ENCODE measurements at regions not wholly inside any gene's neighbourhood (a gene's known extent, or its start where the extent isn't known, plus 50 kb on each side); places are given as distances from the start of the nearest gene placed in this dataset.

DNA sequence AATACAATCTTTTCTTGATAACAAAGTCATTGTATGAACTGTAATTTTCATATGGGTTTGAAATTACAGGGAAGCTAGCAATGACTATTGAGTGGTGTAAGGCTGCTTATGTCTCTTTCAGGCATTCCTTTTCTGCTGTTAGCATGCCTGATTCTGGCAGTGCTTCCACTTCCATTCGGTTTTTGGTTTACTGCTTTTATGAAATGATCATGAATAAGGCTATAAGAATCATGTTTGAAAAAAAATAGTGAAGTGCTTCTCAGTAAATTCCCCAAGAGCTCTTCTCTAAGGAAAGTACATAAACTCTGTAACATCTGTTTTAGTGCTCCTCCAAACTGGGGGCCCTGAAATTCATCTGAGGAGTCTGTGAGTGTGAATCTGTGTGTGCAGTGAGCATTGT is 434.0 kb upstream of the RGS6 start:
- DNase-seq (ENCODE audit: low read depth), result no peak

DNA sequence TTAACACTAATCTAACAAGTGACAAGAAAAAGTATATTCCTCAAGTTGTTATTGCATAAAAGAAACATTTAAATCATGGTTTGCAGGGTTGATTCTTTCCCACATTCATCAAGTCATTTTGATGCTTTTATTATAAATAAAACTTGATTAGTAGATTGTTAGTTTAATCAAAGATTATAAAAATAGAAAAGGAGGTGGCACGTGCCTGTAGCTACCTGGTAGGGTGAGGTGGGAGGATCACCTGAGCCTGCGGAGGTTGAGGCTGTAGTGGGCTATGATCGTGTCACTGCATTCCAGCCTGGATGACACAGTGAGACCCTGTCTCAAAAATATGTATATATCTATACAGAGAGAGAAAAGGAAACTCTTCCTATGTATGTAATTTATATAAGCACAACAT is 433.2 kb upstream of the RGS6 start:
- no peak for DNase-seq (ENCODE audit: low read depth)

DNA sequence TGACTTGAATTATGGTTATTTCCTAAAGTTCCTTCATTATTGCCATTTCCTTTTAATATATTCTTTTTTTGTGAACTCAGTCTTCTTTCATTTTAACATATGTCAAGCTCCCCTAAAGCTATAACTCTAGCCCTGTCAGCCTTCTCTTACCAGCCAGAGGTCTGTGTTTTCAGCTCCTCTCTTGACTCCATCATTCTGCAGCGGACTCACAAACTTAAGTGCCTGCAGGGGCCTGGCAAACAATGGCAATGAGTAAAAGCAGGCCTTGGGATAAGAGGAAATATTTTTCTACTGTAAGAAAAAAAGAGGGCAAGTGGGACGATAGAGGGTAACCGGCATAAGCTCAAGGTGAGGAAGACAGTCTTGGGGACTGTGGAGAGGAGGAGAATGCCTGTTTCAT is 424.5 kb upstream of the RGS6 start:
- no peak for DNase-seq (ENCODE audit: low read depth)

DNA sequence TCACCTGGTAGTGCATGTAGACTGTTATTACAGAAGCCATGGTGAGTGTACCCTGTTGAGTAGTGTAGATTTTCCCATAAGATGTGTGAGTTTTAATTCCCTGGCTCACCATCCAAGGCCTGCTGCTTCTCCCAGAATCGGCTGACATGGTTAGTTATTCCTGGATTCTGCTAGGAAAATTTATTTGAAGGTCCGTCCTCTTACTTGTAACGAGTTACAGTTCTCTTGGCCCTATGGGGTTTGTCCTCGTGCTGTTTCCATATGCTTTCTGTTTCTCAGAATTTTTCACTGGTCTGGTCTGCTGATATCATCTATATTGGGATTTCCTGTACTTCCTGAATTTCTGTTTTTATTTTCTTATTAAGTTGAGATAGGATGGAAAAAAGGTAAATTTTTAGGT is 423.3 kb upstream of the RGS6 start:
- DNase-seq (ENCODE audit: low read depth), result no peak

DNA sequence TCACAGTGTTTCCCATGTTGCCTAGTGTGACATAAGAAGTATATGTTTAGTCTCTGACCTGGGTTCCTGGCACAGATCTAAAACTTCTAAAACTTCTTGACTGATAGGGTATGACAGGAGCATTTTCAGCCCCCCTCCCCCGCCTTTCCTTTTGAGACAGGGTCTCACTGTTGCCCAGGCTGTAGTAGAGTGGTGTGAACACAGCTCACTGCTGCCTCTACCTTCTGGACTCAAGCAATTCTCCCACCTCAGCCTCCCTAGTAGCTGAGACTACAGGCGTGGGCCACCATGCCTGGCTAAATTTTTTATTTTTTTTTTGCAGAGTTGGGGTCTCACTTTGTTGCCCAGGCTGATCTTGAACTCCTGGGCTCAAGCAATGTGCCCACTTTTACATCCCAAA is 421.1 kb upstream of the RGS6 start:
- no peak for DNase-seq (ENCODE audit: low read depth)

DNA sequence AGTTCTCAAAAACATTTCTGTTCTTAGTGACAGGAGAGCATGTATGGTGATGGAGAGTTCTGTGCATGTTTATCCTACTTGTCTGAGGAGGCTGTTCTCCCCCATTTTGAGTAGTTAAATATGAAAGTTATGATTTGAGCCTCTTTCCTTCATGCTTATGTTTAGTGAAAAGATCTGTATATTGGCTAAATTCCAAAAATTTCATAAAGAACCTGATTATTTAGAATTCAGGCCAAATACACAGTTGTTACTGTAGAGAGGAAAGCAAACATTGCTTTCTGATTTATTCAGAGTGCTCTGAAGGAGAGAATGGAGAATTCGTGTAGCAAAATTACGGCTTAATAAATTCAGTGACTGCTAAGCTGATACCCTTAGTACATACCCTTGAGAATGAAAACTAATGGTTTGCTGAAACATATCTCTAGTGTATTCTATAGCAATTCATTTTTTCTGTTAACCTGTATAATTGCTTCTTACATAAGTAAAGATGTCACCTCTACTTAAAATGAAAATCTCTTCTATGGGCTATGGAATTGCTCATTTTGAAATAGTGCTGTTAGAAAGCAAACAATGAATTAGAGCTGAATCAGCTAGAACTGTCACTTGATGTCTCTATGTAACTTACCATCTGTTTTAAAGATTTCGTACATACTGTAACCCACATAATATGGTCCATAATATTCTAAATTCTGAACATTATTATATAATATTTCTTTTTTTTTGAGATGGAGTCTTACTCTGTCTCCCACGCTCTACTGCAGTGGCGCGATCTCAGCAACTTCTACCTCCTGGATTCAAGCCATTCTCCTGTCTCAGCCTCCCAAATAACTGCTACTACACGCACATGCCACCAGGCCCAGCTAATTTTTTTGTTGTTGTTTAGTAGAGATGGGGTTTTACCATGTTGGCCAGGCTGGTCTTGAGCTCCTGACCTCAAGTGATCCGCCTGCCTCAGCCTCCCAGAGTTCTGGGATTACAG is 417.0 kb upstream of the RGS6 start:
- no peak for DNase-seq (ENCODE audit: low read depth)

DNA sequence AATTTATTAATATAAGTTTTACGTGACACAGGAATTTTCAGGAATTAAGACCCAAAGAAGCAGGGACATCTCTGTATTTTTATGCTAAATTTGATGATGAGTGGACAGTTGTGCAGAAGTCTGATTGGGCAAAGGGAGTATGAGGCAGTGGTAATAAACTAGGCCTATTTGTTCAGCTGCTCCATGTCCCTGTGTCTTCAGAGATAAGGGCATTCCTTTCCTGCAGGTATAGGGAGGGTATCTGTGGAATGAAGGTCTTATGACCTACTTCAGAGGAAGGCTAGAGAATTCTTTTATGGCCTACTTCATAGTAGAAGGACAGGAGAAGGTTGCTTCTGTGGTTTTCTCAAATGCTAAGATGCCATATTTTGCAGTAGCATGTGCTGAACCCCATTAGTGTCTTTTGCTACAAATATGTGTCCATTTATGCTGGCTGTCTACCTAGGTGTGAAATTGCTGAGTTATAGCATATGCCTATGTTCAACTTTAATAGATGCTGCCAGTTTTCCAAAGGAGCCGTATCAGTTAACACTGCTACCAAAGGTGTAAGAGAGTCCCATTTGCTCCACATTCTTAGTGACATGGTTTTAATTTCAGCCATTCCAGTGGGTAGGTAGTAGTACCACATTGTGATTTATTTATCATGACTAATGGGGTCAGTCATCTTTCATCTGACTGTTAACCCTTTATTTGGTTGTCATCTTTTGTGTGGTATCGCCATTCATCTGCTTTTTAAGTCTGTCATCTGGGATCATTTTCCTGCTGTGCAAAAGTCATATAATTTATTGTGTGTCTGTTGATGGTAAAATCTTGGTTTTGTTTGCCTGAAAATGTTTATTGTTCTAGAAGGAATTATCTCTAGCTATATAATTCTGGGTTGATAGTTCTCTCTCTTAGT is 410.7 kb upstream of the RGS6 start:
- no peak for DNase-seq (ENCODE audit: low read depth)

DNA sequence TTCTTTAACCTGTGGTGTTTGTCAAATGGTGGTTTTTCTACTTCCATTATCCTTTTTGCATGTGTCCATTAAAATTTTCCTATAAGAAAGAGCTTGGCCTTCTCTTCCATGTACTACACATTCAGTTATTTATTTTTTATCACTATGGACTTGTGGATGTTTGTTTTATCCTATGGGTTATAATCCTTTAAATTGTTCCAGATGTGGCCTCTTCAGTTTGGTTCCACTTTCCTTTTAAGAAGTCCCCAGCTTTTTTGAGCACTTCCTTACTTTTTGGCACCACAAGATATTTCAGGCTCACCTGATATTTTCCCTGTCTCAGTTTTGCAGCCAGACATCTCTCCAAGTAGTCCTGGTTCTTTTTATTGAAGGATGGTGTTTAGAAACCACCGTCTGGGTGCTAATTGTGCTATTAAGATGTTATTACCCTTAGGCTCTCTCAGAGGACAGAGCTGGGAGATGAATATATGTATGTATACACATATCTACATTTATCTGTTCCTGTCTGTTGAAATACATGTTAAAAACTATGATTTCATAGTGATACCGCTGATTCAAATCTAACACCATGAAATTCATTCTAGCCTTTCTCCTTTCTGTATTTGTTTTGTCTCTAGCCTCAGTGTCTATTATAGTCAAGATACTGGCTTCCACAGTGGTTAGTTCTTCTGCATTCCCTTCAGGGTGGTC is 408.5 kb upstream of the RGS6 start:
- no peak for DNase-seq (ENCODE audit: low read depth)

DNA sequence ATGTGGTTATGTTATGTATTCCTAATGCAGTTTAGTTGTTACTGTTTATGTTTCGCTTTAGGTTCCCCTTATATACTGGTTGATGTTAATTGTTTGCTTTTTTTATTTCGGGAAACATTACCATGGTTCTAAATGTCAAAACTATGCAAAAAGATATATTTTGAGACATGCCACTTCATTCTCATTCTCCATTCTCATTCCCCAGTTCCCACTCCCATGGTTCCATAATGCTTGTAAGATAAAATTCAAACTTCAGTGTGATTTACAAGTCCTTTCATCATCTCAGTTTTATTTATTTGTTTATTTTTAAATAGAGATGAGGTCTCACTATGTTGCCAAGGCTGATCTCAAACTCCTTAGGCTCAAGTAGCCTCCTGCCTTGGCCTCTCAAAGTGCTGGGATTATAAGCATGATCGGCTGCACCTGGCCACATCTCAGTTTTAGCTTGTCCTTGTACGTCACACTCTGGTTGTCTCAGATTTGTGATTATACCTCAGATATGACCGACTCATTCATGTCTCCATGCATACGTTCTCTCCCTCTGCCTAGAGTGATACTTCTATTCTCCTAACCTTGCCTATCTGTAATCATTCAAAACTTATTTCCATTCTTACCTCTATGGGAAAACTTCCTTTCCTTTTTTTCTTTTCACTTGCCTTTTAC is 407.8 kb upstream of the RGS6 start:
- DNase-seq (ENCODE audit: low read depth), result no peak

DNA sequence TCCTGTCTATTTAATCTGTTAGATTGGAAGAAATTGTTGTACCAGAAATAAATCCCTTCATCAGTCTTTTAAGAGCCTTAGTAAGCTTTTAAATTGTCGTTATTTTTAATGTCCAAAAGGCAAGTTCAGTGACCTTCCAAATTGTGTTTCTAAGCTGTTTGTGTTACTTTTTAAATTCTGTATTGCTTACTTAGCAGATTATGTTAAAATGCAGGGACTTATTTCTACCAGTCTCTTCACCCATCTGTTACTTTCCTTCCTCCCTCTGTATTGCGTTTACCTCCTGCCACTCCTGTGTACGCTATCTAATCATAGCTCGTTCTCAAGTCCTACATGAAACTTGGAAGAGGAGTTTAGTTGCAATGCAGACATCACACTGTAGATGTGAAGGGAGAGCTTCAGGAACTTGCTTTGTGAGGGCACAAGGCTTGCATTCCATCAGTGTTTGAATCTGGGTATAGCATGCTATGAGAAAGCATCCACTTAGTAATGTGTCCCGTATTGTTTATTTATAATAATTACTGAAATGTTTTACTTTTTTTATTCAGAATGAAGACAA is 406.5 kb upstream of the RGS6 start:
- DNase-seq (ENCODE audit: low read depth), result no peak

DNA sequence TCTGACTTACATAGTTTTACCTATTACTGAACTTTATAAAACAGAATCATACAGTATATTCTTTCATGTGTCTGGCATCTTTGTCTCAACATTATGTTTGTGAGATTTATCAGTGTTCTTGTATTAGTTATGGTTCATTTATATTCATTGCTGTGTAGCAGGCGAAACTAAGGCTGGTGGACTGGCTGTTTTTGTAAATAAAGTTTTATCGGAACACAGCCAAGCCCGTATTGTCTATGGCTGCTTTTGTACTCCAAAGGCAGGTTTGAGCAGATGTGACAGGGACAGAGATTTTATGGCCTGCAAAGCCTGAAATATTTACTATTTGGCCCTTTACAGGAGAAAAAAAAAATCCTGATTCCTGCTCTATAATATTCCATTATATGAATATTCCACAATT is 405.8 kb upstream of the RGS6 start:
- no peak for DNase-seq (ENCODE audit: low read depth)

DNA sequence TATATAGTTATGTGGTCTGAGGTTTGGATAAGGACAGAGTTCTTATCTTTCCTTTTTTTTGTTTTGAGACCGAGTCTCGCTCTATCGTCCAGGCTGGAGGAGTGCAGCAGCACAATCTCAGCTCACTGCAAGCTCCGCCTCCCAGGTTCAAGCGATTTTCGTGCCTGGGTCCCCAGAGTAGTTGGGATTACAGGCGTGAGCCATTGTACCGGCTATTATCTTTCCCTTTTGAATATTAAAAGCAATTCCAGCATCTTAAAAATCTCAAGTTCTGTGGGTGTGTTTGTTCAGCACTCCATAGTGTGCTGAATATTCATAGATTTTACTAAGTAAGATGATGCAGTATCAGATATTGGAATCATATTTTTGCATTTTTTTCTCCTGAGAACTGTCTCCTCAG is 404.4 kb upstream of the RGS6 start:
- no peak for DNase-seq (ENCODE audit: low read depth)

DNA sequence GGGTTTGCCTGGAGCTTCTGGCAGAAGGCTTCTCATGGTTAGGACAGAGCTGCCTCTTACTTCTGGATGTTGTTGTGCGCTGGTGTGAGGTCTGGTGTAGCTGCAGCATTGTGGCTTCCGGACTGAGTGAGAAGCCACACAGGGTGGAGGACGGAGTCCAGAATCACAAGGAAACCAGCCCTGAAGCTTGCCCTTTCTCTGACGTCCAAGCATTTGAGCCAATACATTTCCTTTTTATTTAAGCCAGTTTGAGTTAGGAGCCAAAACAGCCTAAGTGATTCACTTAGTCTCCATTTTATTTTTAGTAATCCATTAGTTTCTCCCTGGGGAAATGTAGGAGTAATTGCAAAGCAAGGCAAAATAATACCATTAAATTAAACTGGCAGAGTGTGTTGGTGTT is 402.4 kb upstream of the RGS6 start:
- DNase-seq (ENCODE audit: low read depth), result no peak

DNA sequence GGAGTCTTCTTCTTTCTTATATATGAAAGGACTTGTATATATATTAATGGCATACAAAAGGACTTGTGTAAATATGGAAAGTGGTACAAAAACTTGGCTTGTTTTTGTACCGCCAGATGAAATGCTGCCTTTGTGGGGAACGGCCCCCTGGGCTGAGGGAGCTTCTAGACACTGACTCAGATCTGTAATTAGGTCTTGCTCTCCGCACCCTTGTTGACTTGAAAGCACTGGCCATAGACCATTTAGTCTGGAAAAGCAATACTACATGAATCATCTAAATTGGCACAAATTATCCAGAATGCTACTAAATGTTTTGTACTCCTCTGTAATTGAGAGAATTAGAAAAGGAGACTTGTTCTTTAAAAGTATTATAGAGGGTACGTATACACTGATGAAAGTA is 399.9 kb upstream of the RGS6 start:
- no peak for DNase-seq (ENCODE audit: low read depth)

DNA sequence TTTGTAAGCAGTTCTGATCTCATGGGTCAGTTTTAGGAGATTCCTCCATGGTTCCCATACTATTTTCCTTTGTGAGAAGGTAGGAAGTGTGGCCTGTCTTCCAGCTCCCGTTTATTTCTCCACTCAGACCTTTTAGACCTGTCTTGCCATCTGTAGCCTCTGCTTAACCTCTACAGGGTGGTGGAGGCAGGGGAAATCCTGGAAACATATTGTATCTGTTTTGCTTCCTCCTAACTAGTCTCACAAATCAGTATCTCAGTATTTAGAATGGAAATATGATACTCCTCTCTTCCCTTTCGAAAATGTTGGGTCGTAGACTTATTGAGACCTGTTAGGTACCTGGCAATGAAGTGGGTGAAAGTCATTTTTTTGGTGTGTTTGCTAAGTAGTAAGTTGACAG is 399.4 kb upstream of the RGS6 start:
- DNase-seq (ENCODE audit: low read depth), result no peak

DNA sequence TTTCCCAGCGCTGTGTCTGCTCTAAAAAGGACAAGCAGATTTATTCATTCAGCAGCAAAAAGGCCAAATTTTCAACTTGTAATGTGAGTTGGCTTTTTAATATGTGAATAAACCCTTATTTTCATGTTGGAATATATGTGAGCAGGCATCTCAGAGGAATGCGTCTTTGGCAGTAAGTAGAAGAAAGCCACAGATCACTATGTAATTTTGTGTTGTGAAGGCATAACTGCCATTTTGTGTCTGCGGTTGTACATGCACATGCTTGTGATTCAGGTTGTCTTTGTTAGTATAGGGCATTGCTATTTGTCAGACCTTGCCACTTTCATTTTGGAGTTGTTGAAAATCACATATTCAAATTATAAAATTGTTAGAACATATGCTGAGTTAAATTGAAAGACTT is 398.8 kb upstream of the RGS6 start:
- no peak for DNase-seq (ENCODE audit: low read depth)

DNA sequence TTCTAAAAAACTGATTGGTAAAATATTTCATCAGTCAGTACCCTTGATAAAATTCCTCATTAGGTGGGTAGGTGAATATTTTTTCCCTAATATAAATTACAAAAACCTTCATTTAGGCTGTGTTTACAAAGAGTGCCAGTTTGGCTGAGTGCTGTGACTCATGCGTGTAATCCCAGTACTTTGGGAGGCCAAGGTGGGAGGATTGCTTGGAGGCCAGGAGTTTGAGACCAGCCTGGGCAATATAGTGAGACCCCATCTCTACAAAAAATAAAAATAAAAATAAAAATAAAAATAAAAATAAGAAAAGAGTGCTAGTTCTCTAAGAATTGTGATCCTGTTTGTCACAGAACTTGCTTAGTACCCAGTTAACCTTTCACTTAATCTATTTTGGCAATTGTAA is 398.4 kb upstream of the RGS6 start:
- DNase-seq (ENCODE audit: low read depth), result no peak

DNA sequence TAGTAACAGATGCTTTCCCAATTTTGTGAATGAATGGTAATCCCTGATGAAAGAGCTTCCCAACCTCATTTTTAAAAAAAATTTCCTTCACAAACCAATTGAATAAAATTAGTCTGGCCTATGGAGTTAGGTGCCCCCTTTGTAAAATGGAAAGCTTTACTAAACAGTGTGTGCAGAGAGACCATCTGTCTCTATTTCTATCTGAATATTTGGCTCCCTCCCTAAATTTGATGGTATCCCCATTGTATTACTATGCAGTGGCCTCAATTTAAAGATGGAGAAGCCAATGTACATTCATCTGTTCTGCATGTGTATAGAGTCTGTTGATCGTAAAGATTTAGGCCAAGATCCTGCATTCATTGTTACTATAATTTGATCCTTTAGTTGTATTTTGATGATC is 397.7 kb upstream of the RGS6 start:
- no peak for DNase-seq (ENCODE audit: low read depth)

DNA sequence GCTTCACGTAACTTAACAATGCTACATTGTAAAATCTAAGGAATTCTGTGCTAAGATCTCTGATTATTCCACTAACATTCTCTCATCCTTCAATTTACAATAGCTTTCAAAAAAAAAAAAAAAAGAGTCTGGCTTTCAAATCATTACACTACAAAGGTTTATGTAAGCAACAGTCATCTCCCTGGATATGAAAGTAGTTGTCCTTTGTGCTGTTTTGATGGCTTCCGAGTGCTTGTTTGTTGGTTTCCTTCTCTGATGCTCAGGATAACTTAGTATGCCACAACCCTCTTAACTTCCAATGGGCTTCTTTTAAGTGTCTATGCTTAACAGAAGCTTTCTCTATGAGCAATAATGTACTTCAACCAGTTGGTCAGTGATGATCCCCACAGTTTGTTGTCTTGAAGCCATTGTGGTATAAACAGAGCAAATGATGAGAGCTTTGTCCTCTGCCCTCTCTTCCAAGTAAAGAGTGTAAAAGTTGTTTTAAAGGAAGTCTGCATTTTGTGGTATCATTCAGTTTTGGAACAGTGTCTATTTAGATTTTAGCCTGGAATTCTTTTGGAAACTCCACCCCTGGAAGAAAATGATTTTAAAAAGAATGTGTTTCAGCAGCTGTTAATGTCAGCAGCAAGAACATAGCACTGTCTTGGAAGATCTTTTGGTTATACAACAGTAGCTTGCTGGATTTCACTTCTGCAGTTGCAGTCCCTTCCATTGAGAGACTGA is 396.1 kb upstream of the RGS6 start:
- DNase-seq (ENCODE audit: low read depth), result no peak

DNA sequence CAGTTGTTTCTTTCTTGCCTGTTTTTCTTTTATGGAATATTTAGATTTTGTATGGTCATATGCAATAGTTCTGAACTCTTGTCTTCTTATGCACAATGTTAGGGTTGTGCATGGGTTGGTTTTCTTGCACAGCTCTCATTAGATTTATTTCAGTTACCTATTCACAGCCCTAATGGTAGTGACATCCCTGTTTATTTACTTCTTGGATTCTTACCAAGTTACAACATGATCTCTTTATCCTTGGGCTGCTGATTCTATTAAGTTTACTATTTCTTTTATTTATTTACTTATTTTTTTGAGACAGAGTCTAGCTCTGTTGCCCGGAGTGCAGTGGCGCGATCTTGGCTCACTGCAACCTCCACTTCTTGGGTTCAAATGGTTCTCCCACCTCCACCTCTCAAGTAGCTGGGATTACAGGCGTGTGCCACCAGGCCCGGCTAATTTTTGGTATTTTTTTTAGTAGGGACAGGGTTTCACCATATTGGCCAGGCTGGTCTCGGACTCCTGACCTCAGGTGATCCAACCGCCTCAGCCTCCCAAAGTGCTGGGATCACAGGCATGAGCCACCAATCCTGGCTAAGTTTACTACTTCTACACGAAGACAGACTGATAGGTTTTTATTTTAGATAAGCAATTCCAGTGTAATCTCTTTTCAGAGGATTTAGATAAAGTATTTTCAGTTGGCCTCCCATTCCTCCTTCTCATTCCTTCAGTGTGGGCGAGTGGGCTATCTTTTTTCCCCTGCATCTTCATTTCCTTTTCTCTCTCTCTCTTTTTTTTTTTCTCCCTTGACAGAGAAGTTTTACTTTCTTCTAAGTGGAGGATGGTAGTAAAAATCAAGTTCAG is 395.1 kb upstream of the RGS6 start:
- DNase-seq (ENCODE audit: low read depth), result no peak

Measured in stimulated activated CD8-positive, alpha-beta memory T cell treated with anti-CD3 and anti-CD28 coated beads, Interleukin-7, amount 100 ng/mL, for 24 hours (primary cell).